Kidney glomerular epithelial cell (primary cell): ENCODE measurements at regions not wholly inside any gene's neighbourhood (a gene's known extent, or its start where the extent isn't known, plus 50 kb on each side); places are given as distances from the start of the nearest gene placed in this dataset.

Source experiments
- DNase-seq: peaks from one replicate; lab custom pipeline; 2025; lab: John Stamatoyannopoulos, UW

DNA sequence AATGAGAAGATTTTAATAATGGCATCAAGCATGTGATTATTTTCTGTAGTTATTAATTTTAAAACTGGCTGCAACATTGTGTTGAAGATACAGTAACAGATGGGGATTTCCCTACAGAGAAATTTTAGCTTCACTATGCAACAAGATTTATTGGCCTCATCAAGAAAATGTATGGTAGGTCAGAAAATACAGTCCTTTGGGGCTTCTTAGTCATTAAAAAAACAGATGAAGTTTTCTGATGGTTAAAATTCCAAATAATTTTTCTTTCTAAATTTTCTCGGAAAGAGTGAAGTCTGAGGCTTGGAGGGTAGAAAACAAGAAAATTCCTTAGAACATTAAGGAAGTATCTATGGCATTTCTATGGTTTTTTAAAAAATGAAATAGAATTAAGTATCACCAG, 1790.8 kb upstream of the PCDH20 start:
- no peak for DNase-seq

DNA sequence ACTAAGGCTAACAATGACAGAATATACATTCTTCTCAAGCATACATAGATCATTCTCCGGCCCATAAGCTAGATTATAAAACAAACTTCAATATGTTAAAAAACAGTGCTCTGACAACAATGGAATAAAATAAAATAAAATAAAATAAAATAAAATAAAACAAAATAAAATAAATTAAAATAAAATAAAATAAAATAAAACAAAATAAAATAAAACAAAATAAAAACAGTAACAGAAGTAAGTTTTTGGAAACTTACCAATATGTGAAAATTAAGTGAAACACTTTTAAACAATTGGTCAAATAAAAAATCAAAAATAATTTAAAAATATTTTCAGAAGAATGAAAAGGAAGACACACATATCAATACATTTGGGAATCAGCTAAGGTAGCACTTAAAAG, 1785.8 kb upstream of the PCDH20 start:
- no peak for DNase-seq

GRCh38 chr13:63199508-63199907, 1783.9 kb upstream of the PCDH20 start:
- no peak for DNase-seq

DNA sequence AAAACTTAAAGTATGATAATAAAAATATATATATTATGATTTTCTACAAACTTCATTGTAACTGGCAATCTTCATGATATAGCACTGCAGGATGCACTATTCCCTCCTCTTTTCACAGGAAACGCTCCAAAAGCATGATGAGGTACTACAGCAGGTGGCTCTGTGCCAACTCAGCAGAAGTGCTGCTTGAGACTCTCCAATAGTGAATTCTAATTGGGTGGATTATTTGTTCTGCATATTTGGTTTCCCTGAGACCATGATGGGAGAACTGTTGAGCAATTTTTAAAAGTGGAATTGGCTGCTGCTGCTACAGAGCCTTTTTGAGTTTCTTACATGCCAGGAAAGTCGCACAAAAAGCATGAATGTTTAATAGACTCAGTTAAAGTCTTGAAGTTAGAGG, 1782.4 kb upstream of the PCDH20 start:
- no peak for DNase-seq

- no peak for DNase-seq
Measured at GRCh38 chr13:63195726-63196125, 1780.1 kb upstream of the PCDH20 start.

- DNase-seq, result peak; percentile 67
Measured at GRCh38 chr13:63190742-63191141, 1775.1 kb upstream of the PCDH20 start.

GRCh38 chr13:63190219-63190618, 1774.6 kb upstream of the PCDH20 start:
- DNase-seq, result no peak

GRCh38 chr13:63189712-63190111, 1774.1 kb upstream of the PCDH20 start:
- no peak for DNase-seq

DNA sequence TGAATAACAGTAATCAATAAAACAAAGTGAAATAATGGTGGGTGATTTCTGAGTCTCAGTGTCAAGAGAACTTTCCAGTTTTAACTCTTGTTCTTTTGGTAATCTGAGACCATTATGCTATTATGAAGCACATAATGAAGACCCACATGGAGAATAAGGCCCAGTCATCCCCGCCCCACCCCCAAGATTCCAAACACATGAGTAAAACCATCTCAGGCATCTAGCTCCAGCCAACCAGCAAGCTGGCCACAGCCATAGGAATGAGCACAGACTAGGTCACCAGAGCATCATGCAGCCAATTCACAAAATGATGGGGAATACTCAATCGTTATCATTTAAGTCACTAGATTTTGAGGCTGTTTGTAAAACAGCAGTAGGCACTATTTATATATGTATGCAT, 1769.0 kb upstream of the PCDH20 start:
- peak; percentile 75 for DNase-seq

DNA sequence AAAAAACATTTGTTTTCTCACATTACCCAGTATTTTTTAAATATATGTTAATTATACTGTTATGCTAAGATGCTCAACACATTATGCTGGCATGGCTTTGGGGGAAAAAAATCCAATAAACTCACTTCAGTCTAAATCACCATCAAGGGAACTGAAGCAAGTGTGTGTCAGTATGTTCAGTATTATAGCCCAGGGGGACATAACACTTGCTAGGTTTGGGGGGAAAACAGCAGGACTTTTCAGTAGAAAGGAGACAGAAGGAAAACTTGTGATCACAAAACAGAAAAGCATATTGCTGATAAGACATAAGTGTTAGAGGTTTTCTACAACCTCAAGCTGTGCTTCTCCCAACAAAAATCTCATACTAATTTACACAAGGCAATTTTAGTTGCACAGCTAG, 1759.9 kb upstream of the PCDH20 start:
- DNase-seq, result no peak

DNA sequence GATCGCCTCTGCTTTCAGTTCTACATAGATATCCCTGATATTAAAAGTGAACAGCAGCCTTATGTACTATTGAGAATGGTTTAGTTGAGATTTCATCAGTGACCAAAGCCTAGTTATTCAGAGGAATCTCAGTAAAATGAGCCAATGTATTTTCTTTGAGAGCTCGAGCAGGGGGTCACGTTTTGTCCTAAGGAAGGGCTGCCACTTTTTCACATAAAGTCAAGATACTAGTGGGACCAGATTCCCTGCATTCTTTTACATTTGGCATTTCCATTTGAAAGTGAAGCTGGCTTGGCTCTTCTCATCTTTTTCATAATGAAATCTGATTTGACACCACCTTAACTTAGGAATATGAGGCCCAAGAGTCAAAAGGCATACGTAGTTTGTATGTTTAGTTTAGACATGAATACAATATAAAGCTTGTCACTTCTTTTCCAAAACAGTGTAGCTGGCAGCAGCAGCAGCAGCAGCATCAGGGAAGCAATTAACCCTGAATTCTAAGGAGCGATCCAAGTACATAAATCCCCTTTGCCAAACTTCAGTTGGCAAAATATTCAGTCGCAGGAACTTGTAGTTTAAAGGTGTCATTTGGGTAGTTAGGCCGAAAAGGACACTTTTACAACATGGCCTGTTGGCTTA, 1752.2 kb upstream of the PCDH20 start:
- no peak for DNase-seq

GRCh38 chr13:63166345-63166744, 1750.7 kb upstream of the PCDH20 start:
- DNase-seq, result no peak

GRCh38 chr13:63163903-63164302, 1748.3 kb upstream of the PCDH20 start:
- no peak for DNase-seq

DNA sequence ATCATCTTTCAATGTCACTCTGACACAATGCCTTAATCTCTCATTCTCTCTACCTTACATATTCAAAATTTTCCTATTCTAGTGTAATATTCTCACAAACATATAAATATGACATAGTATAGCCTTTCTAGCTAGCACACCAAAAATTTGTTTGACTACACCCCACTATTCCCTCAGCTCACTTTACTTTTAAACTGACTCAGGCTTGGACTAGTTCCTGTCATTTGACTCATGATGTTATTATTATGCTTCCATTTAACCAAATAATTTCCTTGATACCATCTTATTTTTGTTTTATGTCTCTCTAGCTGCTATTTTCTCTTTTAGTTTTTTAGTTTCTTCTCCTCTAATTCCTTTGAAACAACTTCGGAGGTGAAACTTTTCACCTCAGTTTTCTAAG, 1745.6 kb upstream of the PCDH20 start:
- no peak for DNase-seq

GRCh38 chr13:63156816-63157215, 1741.2 kb upstream of the PCDH20 start:
- no peak for DNase-seq

- DNase-seq, result no peak
Measured at GRCh38 chr13:63149375-63149774, 1733.7 kb upstream of the PCDH20 start.

GRCh38 chr13:63139277-63139676, 1723.6 kb upstream of the PCDH20 start:
- DNase-seq, result no peak

DNA sequence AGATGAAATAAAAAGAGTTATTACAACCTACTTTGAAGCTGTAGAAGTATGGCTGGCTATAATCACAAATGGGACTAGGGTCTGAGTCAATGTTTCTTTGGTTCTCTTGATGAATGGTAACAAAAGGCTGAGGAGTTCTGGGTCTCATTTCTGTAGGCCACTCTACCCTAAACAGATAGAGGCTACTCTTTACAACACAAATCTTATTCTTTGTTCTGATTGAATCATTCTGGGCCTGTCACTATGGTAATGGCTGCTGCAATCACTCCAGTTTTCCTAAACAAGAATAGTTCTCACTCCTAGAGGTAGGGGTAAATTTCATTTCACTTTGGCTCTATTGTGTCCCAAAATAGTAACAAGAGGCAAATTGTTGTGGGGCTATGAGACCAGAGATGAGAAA, 1714.3 kb upstream of the PCDH20 start:
- DNase-seq, result no peak

DNA sequence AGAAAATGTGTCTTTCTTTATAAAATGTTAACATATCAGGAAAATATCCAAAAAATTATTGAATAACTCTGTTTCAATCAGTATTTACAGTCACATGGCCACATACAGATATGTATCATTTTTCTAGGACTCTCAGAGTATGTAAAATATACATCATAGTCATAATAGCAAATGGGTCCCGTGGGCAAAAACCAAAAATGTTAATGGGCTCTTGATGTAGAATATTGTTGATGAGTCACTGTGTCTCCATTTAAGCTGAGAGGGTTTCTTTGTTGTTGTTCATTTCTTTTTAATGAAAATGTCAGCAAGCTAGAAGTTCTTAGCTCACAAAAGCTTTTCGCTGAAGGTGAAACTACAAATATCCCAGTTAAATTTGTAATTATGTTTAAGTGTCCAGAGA, 1713.1 kb upstream of the PCDH20 start:
- DNase-seq, result no peak

- no peak for DNase-seq
Measured at GRCh38 chr13:63124863-63125262, 1709.2 kb upstream of the PCDH20 start.

DNA sequence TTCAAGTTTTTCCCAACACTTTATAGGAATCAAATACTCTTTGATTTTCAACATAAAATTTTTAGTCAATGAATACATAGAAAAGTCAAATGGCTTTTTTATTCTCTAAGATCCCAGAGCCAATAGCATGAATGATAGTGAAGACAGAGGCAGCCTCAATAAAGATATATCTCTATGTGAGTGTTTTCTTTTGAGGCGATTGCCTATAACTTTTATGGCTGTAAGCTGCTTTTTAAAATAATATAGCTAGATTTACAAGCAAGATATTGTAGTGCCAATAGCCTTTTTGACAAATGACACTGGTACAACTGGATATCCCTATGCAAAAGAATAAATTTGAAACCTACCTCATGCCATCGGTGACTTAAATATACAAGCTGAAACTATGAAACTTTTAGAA, 1705.2 kb upstream of the PCDH20 start:
- DNase-seq, result no peak

DNA sequence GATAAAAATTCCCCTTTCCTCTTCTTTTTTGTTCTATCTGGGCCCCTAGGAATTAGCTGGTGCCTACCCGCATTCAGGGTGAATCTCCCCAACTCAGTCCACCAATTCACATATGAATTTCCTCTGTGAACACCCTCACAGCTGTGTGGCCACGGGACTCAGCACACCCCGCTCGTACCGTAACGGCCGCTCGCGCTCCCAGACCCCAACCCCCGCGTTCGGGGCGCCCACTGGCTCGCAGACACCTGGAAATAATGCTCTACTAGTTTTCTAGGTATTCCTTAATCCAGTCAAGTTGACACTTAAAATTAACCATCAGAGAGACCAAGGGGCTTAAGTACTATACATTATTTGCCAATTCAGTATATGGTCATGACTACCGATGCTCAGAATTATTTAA, 1702.1 kb upstream of the PCDH20 start:
- DNase-seq, result no peak

GRCh38 chr13:63112799-63113395, 1697.2 kb upstream of the PCDH20 start:
- DNase-seq, result no peak

DNA sequence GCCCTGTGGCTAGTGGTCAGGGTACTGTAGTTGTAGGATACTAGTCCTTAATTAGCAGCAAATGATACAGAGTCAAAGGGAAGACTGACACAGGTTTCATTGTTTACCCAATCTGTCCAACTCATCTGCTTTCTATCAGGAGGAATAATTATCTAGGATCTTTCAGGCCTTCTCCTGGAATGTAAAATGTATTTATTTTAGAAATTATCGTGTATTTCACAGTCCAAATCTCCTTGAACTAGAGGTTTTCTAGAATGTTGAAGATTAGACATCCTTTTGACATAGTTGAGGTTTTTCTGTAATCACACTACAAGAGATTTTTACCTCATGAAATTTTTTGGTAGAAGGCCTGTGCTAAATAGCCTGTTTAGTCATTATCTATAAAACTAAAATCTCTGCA, 1694.8 kb upstream of the PCDH20 start:
- DNase-seq, result no peak
